PC-9 (cell line): ENCODE measurements at regions not wholly inside any gene's neighbourhood (a gene's known extent, or its start where the extent isn't known, plus 50 kb on each side); places are given as distances from the start of the nearest gene placed in this dataset.

Experiments
- BruUV-seq: library from RNA; stranded (reverse); fragments of 400-500 nt; replicated peaks from 2 replicates; lab custom pipeline; 2021; lab: Mats Ljungman, UMichigan
- CTCF ChIA-PET: fragments of 300-600 bp; sonication (Branson Sonifier 250); formaldehyde crosslinking; loops from one replicate; lab custom pipeline; 2022; ENCODE audit warnings: antibody characterized with exemption; lab: Charles Lee
- POLR2A ChIA-PET: fragments of 300-600 bp; sonication (Branson Sonifier 250); formaldehyde crosslinking; loops from one replicate; lab custom pipeline; 2022; ENCODE audit warnings: antibody characterized with exemption; ENCODE audit not compliant: unreplicated experiment; lab: Charles Lee
- DNase-seq, 2 experiments: peaks; one replicate each; pipeline versions ENCODE4 v3.0.0 to v3.0.0-alpha.2; 2015 to 2022; ENCODE audit warnings: mixed read lengths in 1 of 2
- H2AFZ ChIP-seq: fragments of 200-600 bp; sonication (generic); 2 replicates; pipeline ENCODE4 v1.8.1; 2017; ENCODE audit warnings: antibody characterized with exemption
- H3F3A ChIP-seq: fragments of 200-600 bp; sonication (generic); 2 replicates; pipeline ENCODE4 v1.8.1; 2017; ENCODE audit warnings: antibody characterized with exemption, mild to moderate bottlenecking, low read depth; ENCODE audit not compliant: insufficient read depth
- H3K27ac ChIP-seq: fragments of 200-600 bp; sonication (generic); 2 replicates; pipeline ENCODE4 v1.6.1; 2016; ENCODE audit warnings: mixed run types
- H3K27me3 ChIP-seq: fragments of 200-600 bp; sonication (generic); 2 replicates; pipeline ENCODE4 v1.6.1; 2016; ENCODE audit warnings: low read depth, mixed run types; ENCODE audit not compliant: insufficient read depth
- H3K36me3 ChIP-seq: fragments of 200-600 bp; sonication (generic); 2 replicates; pipeline ENCODE4 v1.6.1; 2016; ENCODE audit warnings: low read depth, mixed run types
- H3K4me1 ChIP-seq: fragments of 200-600 bp; sonication (generic); replicated peaks from 2 replicates; pipeline ENCODE4 v1.6.1; 2016; ENCODE audit warnings: mixed run types; ENCODE audit not compliant: insufficient read depth
- H3K4me2 ChIP-seq: fragments of 200-600 bp; sonication (generic); 2 replicates; pipeline ENCODE4 v1.6.1; 2017; ENCODE audit warnings: mixed run types
- H3K4me3 ChIP-seq: fragments of 200-600 bp; sonication (generic); 2 replicates; pipeline ENCODE4 v1.6.1; 2016; ENCODE audit warnings: mixed run types
- H3K79me2 ChIP-seq: fragments of 200-600 bp; sonication (generic); 2 replicates; pipeline ENCODE4 v1.6.1; 2017; ENCODE audit warnings: low read depth, mixed run types
- H3K9me2 ChIP-seq: fragments of 200-600 bp; sonication (generic); 2 replicates; pipeline ENCODE4 v1.8.1; 2017; ENCODE audit warnings: mild to moderate bottlenecking; ENCODE audit not compliant: insufficient read depth
- H3K9me3 ChIP-seq: fragments of 200-600 bp; sonication (generic); 2 replicates; pipeline ENCODE4 v1.8.1; 2016; ENCODE audit warnings: low read depth; ENCODE audit not compliant: insufficient read depth
- H4K20me1 ChIP-seq: fragments of 200-600 bp; sonication (generic); 2 replicates; pipeline ENCODE4 v1.8.1; 2017; ENCODE audit not compliant: insufficient read depth
- EZH2 ChIP-seq: fragments of 200-600 bp; sonication (generic); IDR thresholded peaks from 2 replicates; pipeline ENCODE4 v1.8.0; 2017; ENCODE audit warnings: antibody characterized with exemption, low read depth
- intact Hi-C: fragments of 100-400 bp; cut with micrococcal nuclease; formaldehyde crosslinking; loops from one replicate; pipeline ENCODE4 v1.10.0; 2022; ENCODE audit not compliant: unreplicated experiment
- TF ChIP-seq, protein P1 (sequence below): fragments of 200-600 bp; sonication (generic); conservative IDR thresholded peaks from 2 replicates; pipeline ENCODE4 v1.6.1; 2017; ENCODE audit warnings: mixed run types, antibody characterized with exemption, mild to moderate bottlenecking, moderate library complexity

DNA sequence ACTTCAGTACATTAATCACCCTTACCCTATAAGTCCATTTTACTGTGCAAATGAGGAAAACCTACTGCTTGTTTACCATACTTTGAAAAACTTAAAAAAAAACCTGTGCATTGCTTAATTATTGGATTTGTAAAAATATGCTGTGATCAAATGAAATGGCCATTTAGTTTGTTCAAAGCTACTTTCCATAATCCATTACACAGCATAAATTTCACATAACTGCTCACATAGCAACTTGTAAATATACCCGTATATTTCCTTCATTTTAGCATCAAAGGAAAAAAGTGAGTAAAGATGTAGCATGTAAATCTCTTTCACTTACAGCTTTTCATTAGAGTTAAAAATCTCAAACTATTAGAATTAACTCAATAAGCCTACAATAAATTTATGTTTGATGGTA lies 415.1 kb downstream of the NR4A2 start:
- ChIA-PET POLR2A (no interaction called here), CTCF (no interaction called here)
- Histone ChIP-seq H3K36me3 (no peaks in the 10 kb centered on the region), H3K4me1 (no peaks in the 10 kb centered on the region), H3K27ac (no peak overlapping the region), H3K4me3 (no peak overlapping the region), H3F3A (no peaks in the 10 kb centered on the region), H3K9me2 (no peaks in the 10 kb centered on the region), H3K79me2 (no peaks in the 10 kb centered on the region), H3K9me3 (no peaks in the 10 kb centered on the region), H4K20me1 (no peaks in the 10 kb centered on the region), H3K27me3 (no peaks in the 10 kb centered on the region), H3K4me2 (no peak overlapping the region), H2AFZ (no peak overlapping the region)
- DNase-seq: no peak
- no TSS peak for BruUV-seq
- TF ChIP-seq, protein P1, sequence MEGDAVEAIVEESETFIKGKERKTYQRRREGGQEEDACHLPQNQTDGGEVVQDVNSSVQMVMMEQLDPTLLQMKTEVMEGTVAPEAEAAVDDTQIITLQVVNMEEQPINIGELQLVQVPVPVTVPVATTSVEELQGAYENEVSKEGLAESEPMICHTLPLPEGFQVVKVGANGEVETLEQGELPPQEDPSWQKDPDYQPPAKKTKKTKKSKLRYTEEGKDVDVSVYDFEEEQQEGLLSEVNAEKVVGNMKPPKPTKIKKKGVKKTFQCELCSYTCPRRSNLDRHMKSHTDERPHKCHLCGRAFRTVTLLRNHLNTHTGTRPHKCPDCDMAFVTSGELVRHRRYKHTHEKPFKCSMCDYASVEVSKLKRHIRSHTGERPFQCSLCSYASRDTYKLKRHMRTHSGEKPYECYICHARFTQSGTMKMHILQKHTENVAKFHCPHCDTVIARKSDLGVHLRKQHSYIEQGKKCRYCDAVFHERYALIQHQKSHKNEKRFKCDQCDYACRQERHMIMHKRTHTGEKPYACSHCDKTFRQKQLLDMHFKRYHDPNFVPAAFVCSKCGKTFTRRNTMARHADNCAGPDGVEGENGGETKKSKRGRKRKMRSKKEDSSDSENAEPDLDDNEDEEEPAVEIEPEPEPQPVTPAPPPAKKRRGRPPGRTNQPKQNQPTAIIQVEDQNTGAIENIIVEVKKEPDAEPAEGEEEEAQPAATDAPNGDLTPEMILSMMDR: no peak
- TF ChIP-seq EZH2: no peak
- intact Hi-C loops: no loop called here

DNA sequence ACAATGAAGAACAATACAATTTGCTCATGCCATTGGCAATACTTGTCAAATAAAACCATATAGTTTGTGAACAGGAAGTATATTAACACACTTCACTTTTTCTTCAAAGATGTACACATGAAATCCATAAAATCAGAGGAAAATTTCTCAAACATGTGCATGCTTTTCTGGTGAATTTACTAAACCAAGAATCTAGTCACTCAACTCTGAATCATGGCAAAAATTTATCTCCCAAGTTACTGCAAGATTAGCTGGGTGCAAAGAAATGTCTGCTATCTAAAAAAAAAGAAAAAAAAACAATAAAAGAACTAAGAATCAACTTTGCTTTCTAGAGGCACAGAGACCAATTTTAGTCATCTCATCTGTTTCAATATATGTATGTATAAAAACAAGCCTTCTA lies 419.2 kb downstream of the NR4A2 start:
- intact Hi-C loops: no loop called here
- H2AFZ ChIP-seq: no peak overlapping the region
- no peaks in the 10 kb centered on the region for H3K79me2 ChIP-seq
- CTCF ChIA-PET: no interaction called here
- no peak overlapping the region for H3K4me2 ChIP-seq
- H3K4me1 ChIP-seq: no peaks in the 10 kb centered on the region
- H3F3A ChIP-seq: no peaks in the 10 kb centered on the region
- POLR2A ChIA-PET: no interaction called here
- H3K4me3 ChIP-seq: no peak overlapping the region
- H3K27me3 ChIP-seq: no peaks in the 10 kb centered on the region
- no peak overlapping the region for H3K27ac ChIP-seq
- no peaks in the 10 kb centered on the region for H3K36me3 ChIP-seq
- no peaks in the 10 kb centered on the region for H4K20me1 ChIP-seq
- no peak for TF ChIP-seq EZH2
- TF ChIP-seq, protein P1: no peak
- DNase-seq: no peak
- no peaks in the 10 kb centered on the region for H3K9me3 ChIP-seq
- H3K9me2 ChIP-seq: no peaks in the 10 kb centered on the region; the same call in 1 of the 2 replicates
- BruUV-seq: no TSS peak

DNA sequence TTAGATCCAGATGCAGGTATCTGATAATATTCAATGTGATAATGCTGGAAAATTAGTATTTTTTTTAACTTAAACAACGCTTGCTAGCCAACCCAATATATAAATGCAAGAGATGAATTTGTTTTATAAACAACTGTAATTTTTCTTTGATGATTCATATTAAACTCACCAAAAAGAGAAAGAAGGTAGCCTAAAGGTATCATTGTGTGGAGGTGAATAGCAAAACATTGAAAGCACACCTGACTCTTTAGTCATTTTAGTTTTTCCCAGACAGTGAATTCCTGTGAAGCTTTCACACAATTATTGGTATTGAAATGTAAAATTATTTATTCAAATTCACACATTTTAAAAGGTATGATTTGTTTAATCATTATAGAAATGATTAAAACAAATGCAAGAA lies 424.0 kb downstream of the NR4A2 start:
- Histone ChIP-seq H3K9me3 (no peaks in the 10 kb centered on the region), H3K4me2 (no peak overlapping the region), H3K4me1 (no peaks in the 10 kb centered on the region), H3K4me3 (no peak overlapping the region), H3K9me2 (no peaks in the 10 kb centered on the region; the same call in 1 of the 2 replicates), H3K36me3 (no peaks in the 10 kb centered on the region), H4K20me1 (no peaks in the 10 kb centered on the region), H3K27ac (no peak overlapping the region), H3K79me2 (no peaks in the 10 kb centered on the region), H3K27me3 (no peaks in the 10 kb centered on the region), H2AFZ (no peak overlapping the region), H3F3A (no peaks in the 10 kb centered on the region)
- POLR2A ChIA-PET: no interaction called here
- CTCF ChIA-PET: no interaction called here
- intact Hi-C loops: no loop called here
- no peak for TF ChIP-seq EZH2
- TF ChIP-seq, protein P1: no peak
- BruUV-seq: no TSS peak
- no peak for DNase-seq
